ENCODE measurements at regions not wholly inside any gene's neighbourhood (a gene's known extent, or its start where the extent isn't known, plus 50 kb on each side); places are given as distances from the start of the nearest gene placed in this dataset.

- no peak for TF ChIP-seq CTCF (conservative IDR thresholded peaks at IDR 0.05)
- no peak for TF ChIP-seq ZFX (IDR thresholded peaks at IDR 0.05)
- H3K27ac ChIP-seq: no peak overlapping the region
Measured at GRCh38 chr12:25382311-25383106, 131.8 kb upstream of the KRAS start.

DNA sequence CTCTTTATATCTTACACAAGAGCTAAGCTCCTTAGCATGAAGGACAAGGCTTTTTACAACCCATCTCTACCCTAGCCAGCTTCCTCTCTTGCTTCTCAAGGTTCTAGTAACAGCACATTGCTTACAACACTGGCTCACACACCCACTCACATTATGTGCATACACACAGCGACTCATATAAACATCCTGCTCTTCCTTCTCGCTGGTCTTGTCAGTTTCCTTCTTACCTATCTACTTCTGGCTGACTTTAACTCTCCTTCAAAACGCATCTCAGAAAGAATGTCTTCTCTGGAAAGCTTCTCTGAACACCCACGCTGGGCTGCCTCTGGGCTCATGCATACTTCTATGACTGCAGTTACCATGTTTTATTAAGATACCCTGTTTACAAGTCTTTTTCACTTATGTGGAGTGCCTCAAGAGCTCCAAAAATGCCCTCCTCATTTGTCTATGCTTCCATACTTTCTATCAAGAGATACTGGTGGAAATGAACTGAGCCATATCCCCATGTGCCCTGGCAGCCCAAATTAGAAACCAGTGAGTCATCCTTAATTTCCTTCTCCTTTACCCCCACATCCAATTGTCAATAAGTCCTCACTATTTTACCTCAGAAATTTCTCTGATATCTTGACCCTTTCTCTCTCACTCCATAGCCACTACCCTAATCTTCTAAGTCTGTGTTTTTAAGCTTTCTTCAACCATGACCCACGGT, 126.9 kb upstream of the KRAS start:
- TF ChIP-seq ZFX (IDR thresholded peaks at IDR 0.05) (no peak), CTCF (conservative IDR thresholded peaks at IDR 0.05) (no peak)
- no peak overlapping the region for H3K27ac ChIP-seq

- no peak overlapping the region for H3K27ac ChIP-seq
- TF ChIP-seq ZFX (IDR thresholded peaks at IDR 0.05) (no peak), CTCF (conservative IDR thresholded peaks at IDR 0.05) (no peak)
Measured at GRCh38 chr12:25376985-25377384, 126.3 kb upstream of the KRAS start.

DNA sequence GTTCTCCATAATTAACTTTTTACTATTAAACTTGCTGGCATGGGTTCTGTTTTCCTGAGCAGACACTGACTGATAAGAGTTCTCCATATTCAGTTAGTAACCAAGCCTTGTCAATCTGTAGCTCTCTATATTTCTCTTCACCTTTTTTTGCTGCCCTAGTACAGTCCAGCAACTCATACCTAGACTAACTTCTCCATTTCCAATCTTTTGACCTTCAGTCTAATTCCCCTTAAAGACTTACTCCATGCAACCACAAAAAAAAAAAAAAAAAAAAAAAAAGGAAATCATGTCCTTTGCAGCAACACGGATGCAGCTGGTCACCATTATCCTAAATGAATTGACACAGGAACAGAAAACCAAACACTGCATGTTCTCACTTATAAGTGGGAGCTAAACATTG, 125.7 kb upstream of the KRAS start:
- H3K27ac ChIP-seq: no peak overlapping the region

DNA sequence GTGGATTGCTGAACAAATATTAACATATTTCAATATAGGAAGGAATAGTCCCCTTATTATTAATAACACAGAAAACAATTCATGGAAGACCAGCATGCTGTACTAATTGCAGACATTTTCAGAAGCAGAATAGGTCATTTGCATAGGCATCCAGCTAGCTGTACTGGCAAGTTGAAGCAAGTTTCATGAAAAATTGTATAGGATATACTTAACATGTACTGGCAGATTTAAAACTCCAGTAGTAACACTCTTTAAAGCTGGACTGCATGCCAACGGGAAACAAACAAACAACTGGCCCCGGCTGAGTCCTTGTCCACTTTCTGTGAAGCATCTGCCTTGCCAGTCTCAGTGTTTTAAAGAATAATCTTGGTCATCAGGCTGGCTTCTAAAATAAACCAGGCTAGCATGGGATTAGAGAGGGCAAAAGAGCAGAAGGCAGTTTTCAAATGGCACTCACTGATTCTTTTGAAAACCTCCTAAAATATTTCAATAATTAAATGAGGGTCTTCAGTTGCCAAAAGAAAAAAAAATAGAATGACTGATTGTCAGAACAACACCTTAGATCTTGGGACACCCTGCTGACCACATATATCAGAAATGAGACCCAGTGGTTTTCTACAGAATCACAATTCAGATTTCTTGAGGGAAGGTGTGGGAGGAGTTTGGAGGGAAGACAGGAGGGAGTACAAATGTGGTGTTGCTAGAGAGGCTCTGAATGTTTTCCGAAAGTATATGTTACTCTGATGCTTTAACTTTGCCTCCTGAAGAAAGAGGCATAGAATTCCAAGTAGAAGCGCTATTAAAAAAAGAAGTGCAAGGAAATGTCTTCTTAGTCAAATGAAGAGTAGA, 122.5 kb upstream of the KRAS start:
- TF ChIP-seq ZFX (IDR thresholded peaks at IDR 0.05): no peak
- no peak for TF ChIP-seq CTCF (conservative IDR thresholded peaks at IDR 0.05)
- no peak overlapping the region for H3K27ac ChIP-seq

More for the DNA sequence above, 125.7 kb upstream of the KRAS start:
- TF ChIP-seq CTCF (conservative IDR thresholded peaks at IDR 0.05): no peak
- TF ChIP-seq ZFX (IDR thresholded peaks at IDR 0.05): no peak

DNA sequence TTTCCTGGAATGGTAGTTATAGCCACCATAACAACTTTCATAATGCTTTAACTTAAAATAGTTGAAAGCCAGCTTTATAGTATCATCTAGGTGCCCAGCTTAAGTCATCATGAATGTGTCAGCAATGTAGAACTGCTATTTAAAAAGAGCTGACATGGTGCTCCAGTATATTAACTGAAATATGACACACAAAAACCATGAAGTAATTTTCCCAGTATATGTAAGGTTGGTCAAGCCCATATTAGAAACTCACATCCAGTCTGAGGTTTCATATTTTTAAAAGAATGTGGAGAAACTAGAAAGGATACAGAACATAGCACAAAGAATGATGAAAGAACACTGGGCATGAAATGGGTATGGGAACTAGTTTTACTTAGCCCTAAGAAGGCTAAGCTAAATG, 121.3 kb upstream of the KRAS start:
- no peak overlapping the region for H3K27ac ChIP-seq
- TF ChIP-seq CTCF (conservative IDR thresholded peaks at IDR 0.05) (no peak), ZFX (IDR thresholded peaks at IDR 0.05) (no peak)
